ENCODE measurements at regions not wholly inside any gene's neighbourhood (a gene's known extent, or its start where the extent isn't known, plus 50 kb on each side); places are given as distances from the start of the nearest gene placed in this dataset.
"Not testable (repeated sequence)": the region's sequence is repeated elsewhere in the genome, so short reads cannot be mapped to it uniquely, and the experiment has no call there.

GRCh38 chr11:44426958-44427357 lies 117.0 kb upstream of the ALX4 start:
- 82 to 86% methylated on average over 11 of the region's 11 CpGs for WGBS, 2 donors
- Histone ChIP-seq H3K9me3 (no peaks in the 10 kb centered on the region), H3K4me1 (no peaks in the 10 kb centered on the region), H3K27ac (no peak overlapping the region), H3K27me3 (peaks cover 0 to 5% of the 10 kb centered on the region in 2 donors), H3K4me3 (no peak overlapping the region), H3K36me3 (no peaks in the 10 kb centered on the region)
- TF ChIP-seq CTCF (IDR thresholded peaks at IDR 0.05) = no peak
- TF ChIP-seq EP300 (IDR thresholded peaks at IDR 0.05) = no peak
- TF ChIP-seq POLR2A (IDR thresholded peaks at IDR 0.05) = no peak
- DNase-seq (ENCODE audit: low spot score in 2 of 2) = no peak

GRCh38 chr11:44427432-44427831 lies 117.5 kb upstream of the ALX4 start:
- 55 to 65% methylated on average over 8 of the region's 8 CpGs for WGBS, 2 donors
- no peak overlapping the region for H3K27ac ChIP-seq
- H3K4me3 ChIP-seq = no peak overlapping the region
- H3K9me3 ChIP-seq = no peaks in the 10 kb centered on the region
- no peak for DNase-seq (ENCODE audit: low spot score in 2 of 2)
- H3K4me1 ChIP-seq = no peaks in the 10 kb centered on the region
- peaks cover 0 to 5% of the 10 kb centered on the region in 2 donors for H3K27me3 ChIP-seq
- TF ChIP-seq CTCF (IDR thresholded peaks at IDR 0.05) (no peak), POLR2A (IDR thresholded peaks at IDR 0.05) (no peak), EP300 (IDR thresholded peaks at IDR 0.05) (no peak)
- no peaks in the 10 kb centered on the region for H3K36me3 ChIP-seq

GRCh38 chr11:44430140-44430539 lies 120.2 kb upstream of the ALX4 start:
- DNase-seq (ENCODE audit: low spot score in 2 of 2) = no peak
- Histone ChIP-seq H3K36me3 (no peaks in the 10 kb centered on the region), H3K4me1 (no peaks in the 10 kb centered on the region), H3K9me3 (no peaks in the 10 kb centered on the region), H3K27me3 (peaks cover 0 to 5% of the 10 kb centered on the region in 2 donors), H3K4me3 (no peak overlapping the region), H3K27ac (no peak overlapping the region)
- WGBS, 2 donors = 40 to 45% methylated on average over 3 of the region's 3 CpGs
- no peak for TF ChIP-seq CTCF (IDR thresholded peaks at IDR 0.05)
- no peak for TF ChIP-seq EP300 (IDR thresholded peaks at IDR 0.05)
- TF ChIP-seq POLR2A (IDR thresholded peaks at IDR 0.05) = no peak

GRCh38 chr11:44434191-44434590 lies 124.3 kb upstream of the ALX4 start:
- Histone ChIP-seq H3K9me3 (no peaks in the 10 kb centered on the region), H3K4me1 (no peaks in the 10 kb centered on the region), H3K36me3 (no peaks in the 10 kb centered on the region), H3K4me3 (no peak overlapping the region), H3K27me3 (no peaks in the 10 kb centered on the region), H3K27ac (no peak overlapping the region)
- no peak for DNase-seq (ENCODE audit: low spot score in 2 of 2)
- 60 to 61% methylated on average over 2 of the region's 2 CpGs for WGBS, 2 donors
- TF ChIP-seq CTCF (IDR thresholded peaks at IDR 0.05) (no peak), EP300 (IDR thresholded peaks at IDR 0.05) (no peak), POLR2A (IDR thresholded peaks at IDR 0.05) (no peak)

- H3K27me3 ChIP-seq = no peaks in the 10 kb centered on the region
- no peak overlapping the region for H3K27ac ChIP-seq
- 69 to 77% methylated on average over 1 of the region's 1 CpG for WGBS, 2 donors
- DNase-seq (ENCODE audit: low spot score in 2 of 2) = no peak
- H3K4me3 ChIP-seq = no peak overlapping the region
- no peak for TF ChIP-seq EP300 (IDR thresholded peaks at IDR 0.05)
- TF ChIP-seq POLR2A (IDR thresholded peaks at IDR 0.05) = no peak
- peaks cover 0 to 12% (median 0%) of the 10 kb centered on the region in 4 donors for H3K9me3 ChIP-seq
- no peaks in the 10 kb centered on the region for H3K4me1 ChIP-seq
- H3K36me3 ChIP-seq = no peaks in the 10 kb centered on the region
Observed at GRCh38 chr11:44437122-44437521, 127.2 kb upstream of the ALX4 start.

GRCh38 chr11:44442893-44443673 lies 122.4 kb upstream of the CD82 start:
- not testable (repeated sequence) for H3K27me3 ChIP-seq; DNase-seq (ENCODE audit: low spot score in 2 of 2)

More at GRCh38 chr11:44442893-44443673, 122.4 kb upstream of the CD82 start:
- H3K27ac ChIP-seq, H3K36me3 ChIP-seq, H3K4me1 ChIP-seq, H3K4me3 ChIP-seq: not testable (repeated sequence)
- peaks cover 0 to 12% (median 0%) of the 10 kb centered on the region in 4 donors for H3K9me3 ChIP-seq
- WGBS, 2 donors = 88 to 89% methylated on average over 4 of the region's 4 CpGs

All from tibial nerve (tissue), 4 donors.